Breast epithelium (tissue), 4 donors: ENCODE measurements at regions not wholly inside any gene's neighbourhood (a gene's known extent, or its start where the extent isn't known, plus 50 kb on each side); places are given as distances from the start of the nearest gene placed in this dataset.

ENCODE experiments used
- DNase-seq, 2 donors: peaks; one replicate each; pipeline ENCODE4 v3.0.0-alpha.2; 2019; ENCODE audit warnings: low spot score in 2 of 2
- H3K27ac ChIP-seq, 2 donors: fragments of 200-600 bp; sonication (generic) in 1 of 2; one replicate each; pipeline ENCODE4 v1.5.1; 2016 to 2019; ENCODE audit warnings: mild to moderate bottlenecking in 1 of 2
- H3K27me3 ChIP-seq, 2 donors: fragments of 200-600 bp; sonication (generic) in 1 of 2; one replicate each; pipeline versions ENCODE4 v1.5.1 to v1.6.0; 2017 to 2019; ENCODE audit warnings: control low read depth in 1 of 2, mild to moderate bottlenecking in 1 of 2
- H3K36me3 ChIP-seq: fragments of 200-600 bp; one replicate; pipeline ENCODE4 v1.5.1; 2019
- H3K4me1 ChIP-seq, 2 donors: fragments of 200-600 bp; sonication (generic); one replicate each; pipeline ENCODE4 v1.5.1; 2016 to 2019; ENCODE audit warnings: control low read depth in 1 of 2
- H3K4me3 ChIP-seq, 3 donors: fragments of 200-600 bp; sonication (generic); 1 replicate in 2 of 3; 2 replicates in 1 of 3; pipeline ENCODE4 v1.5.1; 2016 to 2019; ENCODE audit warnings: mild to moderate bottlenecking in 3 of 3, moderate library complexity in 2 of 3
- H3K9me3 ChIP-seq, 2 donors: fragments of 200-600 bp; sonication (generic) in 1 of 2; one replicate each; pipeline ENCODE4 v1.5.1; 2016 to 2019; ENCODE audit warnings: control low read depth in 1 of 2
- CTCF ChIP-seq, 3 donors: fragments of 450-650 bp; IDR thresholded peaks; one replicate each; pipeline ENCODE4 v1.5.1; 2016 to 2017; ENCODE audit warnings: antibody characterized with exemption in 3 of 3, mild to moderate bottlenecking in 3 of 3, moderate library complexity in 3 of 3
- POLR2A ChIP-seq: fragments of 450-650 bp; IDR thresholded peaks from one replicate; pipeline ENCODE4 v1.6.1; 2016; ENCODE audit warnings: antibody characterized with exemption, mild to moderate bottlenecking, moderate library complexity
- POLR2AphosphoS5 ChIP-seq, 3 donors: sonication (generic); formaldehyde crosslinking; IDR thresholded peaks; one replicate each; pipeline ENCODE4 v1.6.1; 2017; ENCODE audit warnings: antibody characterized with exemption in 3 of 3
- intact Hi-C: fragments of 100-400 bp; cut with DNase I; formaldehyde crosslinking; loops from one replicate; pipeline ENCODE4 v1.15.1; 2023; ENCODE audit warnings: low total_unique reads

DNA sequence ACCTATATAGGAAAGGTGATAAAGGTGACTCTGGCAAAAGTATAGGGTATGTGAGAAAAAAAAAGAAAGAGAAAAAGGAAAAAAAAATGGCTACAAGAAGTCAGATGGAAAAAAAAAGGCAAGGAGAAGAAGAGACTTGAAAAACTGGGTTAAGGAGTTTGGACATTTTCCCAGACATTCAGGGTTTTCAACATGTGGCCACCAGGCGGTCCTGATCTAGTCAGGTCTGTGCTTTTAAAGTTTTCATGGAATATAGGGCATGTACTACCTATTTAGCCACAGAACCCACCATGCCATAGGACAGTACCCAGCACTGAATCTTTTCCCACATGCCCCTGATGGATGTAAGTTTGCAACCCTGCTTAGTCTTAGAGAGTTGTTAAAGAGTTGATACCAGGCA lies 433.7 kb downstream of the MAFB start:
- Histone ChIP-seq H3K9me3 (peaks cover 0 to 7% of the 10 kb centered on the region in 2 donors), H3K4me1 (no peaks in the 10 kb centered on the region), H3K36me3 (no peaks in the 10 kb centered on the region), H3K4me3 (no peak overlapping the region), H3K27me3 (no peaks in the 10 kb centered on the region), H3K27ac (no peak overlapping the region)
- DNase-seq: no peak
- intact Hi-C loops: no loop called here
- no peak for TF ChIP-seq POLR2AphosphoS5 (IDR thresholded peaks at IDR 0.05)
- TF ChIP-seq CTCF (IDR thresholded peaks at IDR 0.05): peak in 2 of 3 donors; percentile 25 to 31
- no peak for TF ChIP-seq POLR2A

GRCh38 chr20:40254023-40254772 lies 434.8 kb downstream of the MAFB start:
- H3K27me3 ChIP-seq: no peaks in the 10 kb centered on the region
- intact Hi-C loops: no loop called here
- no peaks in the 10 kb centered on the region for H3K36me3 ChIP-seq
- TF ChIP-seq POLR2A: no peak
- no peak for TF ChIP-seq POLR2AphosphoS5 (IDR thresholded peaks at IDR 0.05)
- TF ChIP-seq CTCF (IDR thresholded peaks at IDR 0.05): no peak
- peaks cover 0 to 7% of the 10 kb centered on the region in 2 donors for H3K9me3 ChIP-seq
- no peak for DNase-seq
- H3K4me1 ChIP-seq: no peaks in the 10 kb centered on the region
- no peak overlapping the region for H3K4me3 ChIP-seq
- H3K27ac ChIP-seq: peak overlapping the region in 1 of 2 donors; percentile 22

DNA sequence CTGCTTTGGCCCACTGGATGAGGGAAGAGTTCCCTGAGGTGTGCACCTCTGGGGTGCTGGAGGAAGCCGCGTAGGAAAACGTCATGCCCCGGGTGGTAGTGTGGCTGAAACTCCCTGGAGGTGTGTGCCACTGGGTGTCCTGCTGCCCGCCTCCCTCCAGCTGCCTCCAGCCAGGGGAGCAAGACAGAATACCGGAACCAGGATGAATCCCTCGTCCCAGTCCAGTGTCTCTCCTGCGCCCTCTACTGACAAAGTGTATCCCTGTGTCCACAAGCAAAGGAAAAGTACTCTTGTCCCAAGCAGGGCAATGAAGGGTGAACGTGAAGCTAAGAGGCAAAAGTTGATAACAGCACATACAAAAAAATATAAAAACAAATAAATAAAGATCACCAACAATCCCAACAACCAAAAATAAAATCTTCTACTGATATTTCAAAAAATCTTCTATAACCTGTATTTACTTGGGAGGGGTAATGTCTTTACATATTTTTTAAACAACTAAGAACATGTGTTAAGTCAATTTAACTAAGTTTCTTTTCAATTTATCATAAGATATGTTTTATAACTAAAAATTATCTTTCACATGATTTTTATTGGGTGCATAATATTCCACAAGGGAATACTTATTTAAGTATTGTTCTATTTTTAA lies 437.6 kb downstream of the MAFB start:
- DNase-seq: no peak
- no peaks in the 10 kb centered on the region for H3K4me1 ChIP-seq
- peak in 2 of 3 donors; percentile 15 to 23 for TF ChIP-seq CTCF (IDR thresholded peaks at IDR 0.05)
- no peak for TF ChIP-seq POLR2AphosphoS5 (IDR thresholded peaks at IDR 0.05)
- H3K27ac ChIP-seq: no peak overlapping the region
- intact Hi-C loops: no loop called here
- peaks cover 0 to 7% of the 10 kb centered on the region in 2 donors for H3K9me3 ChIP-seq
- H3K4me3 ChIP-seq: no peak overlapping the region
- H3K36me3 ChIP-seq: no peaks in the 10 kb centered on the region
- H3K27me3 ChIP-seq: no peaks in the 10 kb centered on the region

DNA sequence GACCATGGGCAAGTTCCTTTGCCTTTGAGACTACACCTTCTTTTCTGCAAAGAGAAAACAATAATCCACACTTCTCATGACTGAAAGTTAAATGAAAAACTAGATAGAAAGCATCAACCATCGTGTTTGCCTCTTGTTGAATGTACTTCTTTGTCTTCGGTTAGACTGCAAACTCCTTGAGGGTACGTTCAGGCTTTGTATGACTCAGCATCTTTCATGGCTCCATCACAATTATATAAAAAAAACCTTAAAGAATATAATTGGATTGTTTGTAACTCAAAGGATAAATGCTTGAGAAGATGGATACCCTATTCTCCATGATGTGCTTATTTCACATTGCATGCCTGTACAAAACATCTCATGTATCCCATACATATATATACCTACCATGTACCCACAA lies 439.2 kb downstream of the MAFB start:
- intact Hi-C loops: no loop called here
- Histone ChIP-seq H3K4me3 (no peak overlapping the region), H3K27ac (no peak overlapping the region), H3K36me3 (no peaks in the 10 kb centered on the region), H3K9me3 (peaks cover 0 to 7% of the 10 kb centered on the region in 2 donors), H3K27me3 (no peaks in the 10 kb centered on the region), H3K4me1 (no peaks in the 10 kb centered on the region)
- TF ChIP-seq POLR2A (no peak), POLR2AphosphoS5 (IDR thresholded peaks at IDR 0.05) (no peak), CTCF (IDR thresholded peaks at IDR 0.05) (no peak)
- no peak for DNase-seq

- Histone ChIP-seq H3K9me3 (peaks cover 0 to 5% of the 10 kb centered on the region in 2 donors), H3K27me3 (no peaks in the 10 kb centered on the region)
- intact Hi-C loops: no loop called here
Observed at GRCh38 chr20:40245829-40246228, 443.2 kb downstream of the MAFB start.

More at GRCh38 chr20:40245829-40246228, 443.2 kb downstream of the MAFB start:
- no peak for DNase-seq
- Histone ChIP-seq H3K27ac (peak overlapping the region in 1 of 2 donors; percentile 38), H3K36me3 (no peaks in the 10 kb centered on the region), H3K4me3 (no peak overlapping the region), H3K4me1 (no peaks in the 10 kb centered on the region)
- TF ChIP-seq POLR2A: no peak
- no peak for TF ChIP-seq CTCF (IDR thresholded peaks at IDR 0.05)
- TF ChIP-seq POLR2AphosphoS5 (IDR thresholded peaks at IDR 0.05): no peak
